Kidney (tissue), 13 donors: ENCODE measurements at regions not wholly inside any gene's neighbourhood (a gene's known extent, or its start where the extent isn't known, plus 50 kb on each side); places are given as distances from the start of the nearest gene placed in this dataset.

Source experiments
- DNase-seq, 5 donors: peaks; one replicate each; pipeline ENCODE4 v3.0.0-alpha.2; 2013 to 2020
- FAIRE-seq: peaks from 2 replicates; lab custom pipeline; 2012; peaks lifted over from hg19 to GRCh38; lab: Jason Lieb, UNC
- H3K27ac ChIP-seq, 2 donors: one replicate each; pipeline ENCODE4 v1.7.0; 2013; ENCODE audit warnings: low read depth in 2 of 2, low read length in 2 of 2, inconsistent platforms in 1 of 2
- H3K27me3 ChIP-seq: one replicate; pipeline ENCODE4 v1.7.1; 2013; ENCODE audit warnings: low read length, inconsistent platforms; ENCODE audit not compliant: control insufficient read depth, insufficient read depth
- H3K36me3 ChIP-seq, 3 donors: one replicate each; pipeline versions ENCODE4 v1.7.0 to v1.7.1; 2013; ENCODE audit warnings: low read length in 3 of 3, control low read depth in 1 of 3, inconsistent platforms in 1 of 3; ENCODE audit not compliant: insufficient read depth in 3 of 3, control insufficient read depth in 2 of 3
- H3K4me1 ChIP-seq, 3 donors: one replicate each; pipeline versions ENCODE4 v1.7.0 to v1.7.1; 2013; ENCODE audit warnings: low read length in 3 of 3, inconsistent platforms in 1 of 3, low read depth in 1 of 3; ENCODE audit not compliant: control insufficient read depth in 2 of 3, insufficient read depth in 2 of 3
- H3K4me3 ChIP-seq, 3 donors: one replicate each; pipeline versions ENCODE4 v1.7.0 to v1.8.1; 2013; ENCODE audit warnings: low read length in 3 of 3, control low read depth in 1 of 3, inconsistent platforms in 1 of 3
- H3K9ac ChIP-seq, 3 donors: one replicate each; pipeline versions ENCODE4 v1.7.0 to v1.7.1; 2013; ENCODE audit warnings: low read length in 3 of 3, control low read depth in 1 of 3, inconsistent platforms in 1 of 3
- H3K9me3 ChIP-seq, 3 donors: one replicate each; pipeline versions ENCODE4 v1.7.0 to v1.7.1; 2013; ENCODE audit warnings: low read length in 3 of 3, control low read depth in 1 of 3, inconsistent platforms in 1 of 3; ENCODE audit not compliant: control insufficient read depth in 2 of 3, insufficient read depth in 1 of 3
- CTCF ChIP-seq: IDR thresholded peaks from 3 replicates; pipeline ENCODE4 v1.5.1; 2012; ENCODE audit warnings: mild to moderate bottlenecking, moderate library complexity, borderline replicate concordance; ENCODE audit not compliant: insufficient read depth; ENCODE audit errors: extremely low read depth
- intact Hi-C: fragments of 100-400 bp; cut with DNase I; formaldehyde crosslinking; loops from one replicate; pipeline ENCODE4 v1.11.1; 2022
- donor health status: control.
- donor health status: control.
- donor health status: control.
- donor health status: control.
- donor health status: control.
- donor health status: DM: yes; HTN: yes; CAD: no.
- donor health status: Normal renal cell carcinoma (clear cell type).

- FAIRE-seq (no peak), DNase-seq (no peak)
- intact Hi-C loops: no loop called here
- no peaks in the 10 kb centered on the region for H3K36me3 ChIP-seq
- TF ChIP-seq CTCF: no peak
- no peaks in the 10 kb centered on the region for H3K27me3 ChIP-seq
- no peaks in the 10 kb centered on the region for H3K9me3 ChIP-seq
- H3K9ac ChIP-seq: no peak overlapping the region
- no peaks in the 10 kb centered on the region for H3K4me1 ChIP-seq
- H3K27ac ChIP-seq: no peak overlapping the region
- H3K4me3 ChIP-seq: no peak overlapping the region
Observed at GRCh38 chr6:150715133-150715532, 115.4 kb downstream of the PLEKHG1 start.

GRCh38 chr6:150717419-150717818, 117.7 kb downstream of the PLEKHG1 start:
- intact Hi-C loops: no loop called here
- peak in 2 of 5 donors; percentile 38 to 73 for DNase-seq
- Histone ChIP-seq H3K27ac (no peak overlapping the region), H3K4me3 (no peak overlapping the region), H3K36me3 (no peaks in the 10 kb centered on the region), H3K4me1 (peaks cover 0 to 6% (median 0%) of the 10 kb centered on the region in 3 donors), H3K27me3 (no peaks in the 10 kb centered on the region), H3K9me3 (no peaks in the 10 kb centered on the region), H3K9ac (no peak overlapping the region)
- FAIRE-seq: no peak
- TF ChIP-seq CTCF: no peak

GRCh38 chr6:150719099-150719766, 119.5 kb downstream of the PLEKHG1 start:
- Histone ChIP-seq H3K9ac (no peak overlapping the region), H3K27me3 (no peaks in the 10 kb centered on the region), H3K4me1 (peaks cover 0 to 6% (median 0%) of the 10 kb centered on the region in 3 donors), H3K9me3 (no peaks in the 10 kb centered on the region), H3K36me3 (no peaks in the 10 kb centered on the region), H3K27ac (no peak overlapping the region), H3K4me3 (no peak overlapping the region)
- DNase-seq (no peak), FAIRE-seq (no peak)
- TF ChIP-seq CTCF: no peak
- intact Hi-C loops: no loop called here

- DNase-seq (no peak), FAIRE-seq (no peak)
- Histone ChIP-seq H3K4me3 (no peak overlapping the region), H3K4me1 (peaks cover 0 to 6% (median 0%) of the 10 kb centered on the region in 3 donors), H3K9me3 (no peaks in the 10 kb centered on the region), H3K27ac (no peak overlapping the region), H3K36me3 (no peaks in the 10 kb centered on the region), H3K9ac (no peak overlapping the region), H3K27me3 (no peaks in the 10 kb centered on the region)
- intact Hi-C loops: no loop called here
- TF ChIP-seq CTCF: no peak
Observed at GRCh38 chr6:150719831-150720230, 120.1 kb downstream of the PLEKHG1 start.
